ENCODE measurements at regions not wholly inside any gene's neighbourhood (a gene's known extent, or its start where the extent isn't known, plus 50 kb on each side); places are given as distances from the start of the nearest gene placed in this dataset.
"Not testable (repeated sequence)": the region's sequence is repeated elsewhere in the genome, so short reads cannot be mapped to it uniquely, and the experiment has no call there.

GRCh38 chr5:135154961-135155360 lies 120.9 kb upstream of the PITX1 start:
- no peak for DNase-seq

- DNase-seq, result no peak
These were observed 120.2 kb upstream of the PITX1 start for GRCh38 chr5:135154197-135154596.

- DNase-seq, result no peak
These were observed 119.6 kb upstream of the PITX1 start for GRCh38 chr5:135153661-135154060.

- DNase-seq, result no peak
These were observed 119.2 kb upstream of the PITX1 start for GRCh38 chr5:135153259-135153658.

GRCh38 chr5:135151660-135152059 lies 117.6 kb upstream of the PITX1 start:
- DNase-seq, result not testable (repeated sequence)

GRCh38 chr5:135151256-135151655 lies 117.2 kb upstream of the PITX1 start:
- no peak for DNase-seq

GRCh38 chr5:135150767-135151166 lies 116.7 kb upstream of the PITX1 start:
- no peak for DNase-seq

- no peak for DNase-seq
These were observed 116.1 kb upstream of the PITX1 start for GRCh38 chr5:135149956-135150723.

GRCh38 chr5:135149229-135149955 lies 115.4 kb upstream of the PITX1 start:
- no peak for DNase-seq

- DNase-seq, result no peak
These were observed 113.5 kb upstream of the PITX1 start for GRCh38 chr5:135147294-135148090.

GRCh38 chr5:135145985-135146384 lies 112.0 kb upstream of the PITX1 start:
- DNase-seq, result no peak

- not testable (repeated sequence) for DNase-seq
These were observed 109.7 kb upstream of the PITX1 start for GRCh38 chr5:135143682-135144081.

GRCh38 chr5:135141303-135142268 lies 107.6 kb upstream of the PITX1 start:
- DNase-seq, result no peak

- DNase-seq, result no peak
These were observed 106.6 kb upstream of the PITX1 start for GRCh38 chr5:135140446-135141204.

GRCh38 chr5:135139381-135140134 lies 105.5 kb upstream of the PITX1 start:
- no peak for DNase-seq

GRCh38 chr5:135138116-135138850 lies 104.3 kb upstream of the PITX1 start:
- DNase-seq, result no peak

- no peak for DNase-seq
These were observed 103.3 kb upstream of the PITX1 start for GRCh38 chr5:135137146-135137915.

- DNase-seq, result no peak
These were observed 102.5 kb upstream of the PITX1 start for GRCh38 chr5:135136546-135136945.

- DNase-seq, result no peak
These were observed 101.7 kb upstream of the PITX1 start for GRCh38 chr5:135135530-135136226.
